ENCODE measurements at regions not wholly inside any gene's neighbourhood (a gene's known extent, or its start where the extent isn't known, plus 50 kb on each side); places are given as distances from the start of the nearest gene placed in this dataset.

DNA sequence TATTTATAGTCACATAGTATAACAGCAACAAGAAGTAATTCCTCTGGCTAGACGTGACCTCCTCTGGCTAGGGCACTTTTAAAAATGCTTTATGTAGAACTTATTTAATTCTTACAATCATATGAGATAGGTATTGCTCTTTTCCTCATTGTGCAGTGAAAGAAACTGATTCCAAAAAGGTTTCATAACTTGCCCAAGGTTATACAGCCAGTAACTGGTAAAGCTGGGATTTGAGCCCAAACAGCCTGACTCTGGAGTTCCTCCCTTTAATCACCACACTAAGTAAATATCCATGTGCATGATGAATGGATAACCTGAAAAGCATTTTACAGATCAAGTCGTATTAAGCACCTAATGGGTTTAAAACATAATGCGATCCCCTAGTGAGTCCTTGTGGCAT is 214.6 kb downstream of the PRL start:
- Histone ChIP-seq H2AFZ (ENCODE audit: low read depth, low read length) (no peak overlapping the region), H3K4me3 (ENCODE audit: low read depth in 1 of 2, low read length in 2 of 2) (no peak overlapping the region), H4K20me1 (ENCODE audit: insufficient read depth, low read length) (no peaks in the 10 kb centered on the region), H3K9ac (ENCODE audit: low read depth, low read length) (no peak overlapping the region), H3K9me3 (ENCODE audit: insufficient read depth, low read length, severe bottlenecking) (no peaks in the 10 kb centered on the region), H3K36me3 (ENCODE audit: insufficient read depth, low read length) (peaks cover 5% of the 10 kb centered on the region; the same call in 1 of the 2 replicates), H3K27me3 (ENCODE audit: insufficient read depth, low read length, poor library complexity) (no peaks in the 10 kb centered on the region), H3K4me1 (ENCODE audit: insufficient read depth, low read length) (peaks cover 6% of the 10 kb centered on the region), H3K79me2 (ENCODE audit: insufficient read depth, low read length) (no peaks in the 10 kb centered on the region), H3K4me2 (ENCODE audit: insufficient read depth, low read length) (no peak overlapping the region), H3K27ac (ENCODE audit: low read length) (no peak overlapping the region)
- ATAC-seq (ENCODE audit: insufficient read depth, low read depth) (no peak), DNase-seq (no peak)
- TF ChIP-seq, protein P1, sequence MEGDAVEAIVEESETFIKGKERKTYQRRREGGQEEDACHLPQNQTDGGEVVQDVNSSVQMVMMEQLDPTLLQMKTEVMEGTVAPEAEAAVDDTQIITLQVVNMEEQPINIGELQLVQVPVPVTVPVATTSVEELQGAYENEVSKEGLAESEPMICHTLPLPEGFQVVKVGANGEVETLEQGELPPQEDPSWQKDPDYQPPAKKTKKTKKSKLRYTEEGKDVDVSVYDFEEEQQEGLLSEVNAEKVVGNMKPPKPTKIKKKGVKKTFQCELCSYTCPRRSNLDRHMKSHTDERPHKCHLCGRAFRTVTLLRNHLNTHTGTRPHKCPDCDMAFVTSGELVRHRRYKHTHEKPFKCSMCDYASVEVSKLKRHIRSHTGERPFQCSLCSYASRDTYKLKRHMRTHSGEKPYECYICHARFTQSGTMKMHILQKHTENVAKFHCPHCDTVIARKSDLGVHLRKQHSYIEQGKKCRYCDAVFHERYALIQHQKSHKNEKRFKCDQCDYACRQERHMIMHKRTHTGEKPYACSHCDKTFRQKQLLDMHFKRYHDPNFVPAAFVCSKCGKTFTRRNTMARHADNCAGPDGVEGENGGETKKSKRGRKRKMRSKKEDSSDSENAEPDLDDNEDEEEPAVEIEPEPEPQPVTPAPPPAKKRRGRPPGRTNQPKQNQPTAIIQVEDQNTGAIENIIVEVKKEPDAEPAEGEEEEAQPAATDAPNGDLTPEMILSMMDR (IDR thresholded peaks at IDR 0.05; ENCODE audit: borderline replicate concordance, extremely low read depth, low read length, poor library complexity, severe bottlenecking) = no peak
- no peak for TF ChIP-seq EZH2 (IDR thresholded peaks at IDR 0.05; ENCODE audit: borderline replicate concordance, low read depth, low read length, severe bottlenecking)

- Histone ChIP-seq H3K27ac (ENCODE audit: low read length) (no peak overlapping the region), H2AFZ (ENCODE audit: low read depth, low read length) (no peak overlapping the region), H3K27me3 (ENCODE audit: insufficient read depth, low read length, poor library complexity) (no peaks in the 10 kb centered on the region), H3K4me3 (ENCODE audit: low read depth in 1 of 2, low read length in 2 of 2) (no peak overlapping the region), H3K36me3 (ENCODE audit: insufficient read depth, low read length) (peaks cover 5% of the 10 kb centered on the region; the same call in 1 of the 2 replicates), H3K9me3 (ENCODE audit: insufficient read depth, low read length, severe bottlenecking) (no peaks in the 10 kb centered on the region), H3K9ac (ENCODE audit: low read depth, low read length) (no peak overlapping the region), H3K4me2 (ENCODE audit: insufficient read depth, low read length) (no peak overlapping the region), H3K4me1 (ENCODE audit: insufficient read depth, low read length) (peaks cover 10% of the 10 kb centered on the region), H3K79me2 (ENCODE audit: insufficient read depth, low read length) (no peaks in the 10 kb centered on the region), H4K20me1 (ENCODE audit: insufficient read depth, low read length) (no peaks in the 10 kb centered on the region)
- ATAC-seq (ENCODE audit: insufficient read depth, low read depth) = no peak
- TF ChIP-seq, protein P1 (IDR thresholded peaks at IDR 0.05; ENCODE audit: borderline replicate concordance, extremely low read depth, low read length, poor library complexity, severe bottlenecking) = no peak
- TF ChIP-seq EZH2 (IDR thresholded peaks at IDR 0.05; ENCODE audit: borderline replicate concordance, low read depth, low read length, severe bottlenecking) = no peak
- no peak for DNase-seq
Observed at GRCh38 chr6:22083119-22083518, 213.7 kb downstream of the PRL start.

DNA sequence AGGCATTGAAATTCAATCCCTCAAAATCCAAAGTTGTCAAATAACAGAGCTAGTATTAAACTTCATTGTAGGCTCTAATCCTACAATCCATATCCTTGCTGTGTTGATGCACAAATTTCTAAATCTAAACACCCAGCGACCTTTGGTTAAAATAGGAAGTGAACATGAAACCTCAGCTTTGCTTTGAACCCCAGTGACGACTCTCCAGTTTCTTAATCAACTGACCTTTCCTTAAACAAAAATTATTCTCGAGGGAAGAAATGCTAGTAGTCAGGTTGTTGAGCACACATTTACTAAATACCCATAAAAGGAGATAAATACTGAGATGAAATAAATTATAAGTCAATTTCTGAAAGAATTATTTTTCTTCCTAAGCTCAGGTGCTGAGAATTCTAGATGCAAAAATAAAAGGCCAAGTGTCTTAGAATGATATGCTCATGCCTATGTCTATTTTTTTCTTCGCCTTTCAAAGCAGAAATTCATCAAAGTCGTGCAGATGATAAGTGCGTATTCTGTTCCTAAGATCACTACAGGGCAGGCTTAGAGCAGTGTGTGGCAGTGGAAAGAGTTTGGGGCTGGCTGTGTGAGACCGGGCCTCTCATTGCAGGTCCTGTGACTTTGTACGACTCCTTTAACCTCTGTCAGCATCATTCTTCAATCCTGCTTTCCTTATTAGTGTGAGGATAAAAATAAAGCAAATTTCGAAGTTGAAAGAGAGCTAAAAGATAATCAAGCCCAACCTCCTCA is 208.7 kb downstream of the PRL start:
- no peak overlapping the region for H3K4me3 ChIP-seq (ENCODE audit: low read depth in 1 of 2, low read length in 2 of 2)
- no peak overlapping the region for H2AFZ ChIP-seq (ENCODE audit: low read depth, low read length)

More for the DNA sequence above, 208.7 kb downstream of the PRL start:
- H3K4me1 ChIP-seq (ENCODE audit: insufficient read depth, low read length) = peaks cover 7% of the 10 kb centered on the region; the same call in 1 of the 2 replicates
- no peaks in the 10 kb centered on the region for H3K27me3 ChIP-seq (ENCODE audit: insufficient read depth, low read length, poor library complexity)
- H3K9me3 ChIP-seq (ENCODE audit: insufficient read depth, low read length, severe bottlenecking) = no peaks in the 10 kb centered on the region
- no peaks in the 10 kb centered on the region for H4K20me1 ChIP-seq (ENCODE audit: insufficient read depth, low read length)
- H3K27ac ChIP-seq (ENCODE audit: low read length) = no peak overlapping the region; the same call in 1 of the 2 replicates
- ATAC-seq (ENCODE audit: insufficient read depth, low read depth) = no peak
- H3K79me2 ChIP-seq (ENCODE audit: insufficient read depth, low read length) = no peaks in the 10 kb centered on the region
- no peak overlapping the region for H3K9ac ChIP-seq (ENCODE audit: low read depth, low read length)
- no peak for DNase-seq
- TF ChIP-seq EZH2 (IDR thresholded peaks at IDR 0.05; ENCODE audit: borderline replicate concordance, low read depth, low read length, severe bottlenecking) = no peak
- TF ChIP-seq, protein P1 (IDR thresholded peaks at IDR 0.05; ENCODE audit: borderline replicate concordance, extremely low read depth, low read length, poor library complexity, severe bottlenecking) = no peak
- H3K36me3 ChIP-seq (ENCODE audit: insufficient read depth, low read length) = peaks cover 5% of the 10 kb centered on the region; the same call in 1 of the 2 replicates
- no peak overlapping the region for H3K4me2 ChIP-seq (ENCODE audit: insufficient read depth, low read length)
